HG02571 (cell line): ENCODE measurements at regions not wholly inside any gene's neighbourhood (a gene's known extent, or its start where the extent isn't known, plus 50 kb on each side); places are given as distances from the start of the nearest gene placed in this dataset.

Experiments
- ATAC-seq: cut with Tn5 transposase; IDR thresholded peaks from one replicate; pipeline ENCODE4 v1.9.1; 2021; ENCODE audit warnings: mild to moderate bottlenecking, moderate library complexity; ENCODE audit not compliant: unreplicated experiment

DNA sequence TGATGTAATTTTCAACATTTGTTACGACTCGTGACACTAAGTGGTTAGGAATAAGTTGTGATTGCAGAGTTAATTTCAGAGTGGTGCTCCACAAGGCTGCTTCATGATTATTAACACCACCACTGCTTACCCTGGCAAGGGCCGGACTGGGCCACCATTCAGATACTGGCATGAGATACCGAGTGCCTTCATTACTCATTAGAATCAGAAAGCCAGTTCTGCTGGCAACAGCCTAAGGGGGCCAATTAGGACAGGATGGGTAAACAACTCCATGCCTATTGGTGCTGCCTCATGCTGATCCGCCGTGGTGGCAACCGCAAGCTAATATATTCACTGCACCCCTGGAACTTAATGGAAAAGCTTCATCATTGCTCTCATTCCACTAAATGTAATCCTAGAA is 575.1 kb downstream of the EFNB2 start:
- no peak for ATAC-seq

DNA sequence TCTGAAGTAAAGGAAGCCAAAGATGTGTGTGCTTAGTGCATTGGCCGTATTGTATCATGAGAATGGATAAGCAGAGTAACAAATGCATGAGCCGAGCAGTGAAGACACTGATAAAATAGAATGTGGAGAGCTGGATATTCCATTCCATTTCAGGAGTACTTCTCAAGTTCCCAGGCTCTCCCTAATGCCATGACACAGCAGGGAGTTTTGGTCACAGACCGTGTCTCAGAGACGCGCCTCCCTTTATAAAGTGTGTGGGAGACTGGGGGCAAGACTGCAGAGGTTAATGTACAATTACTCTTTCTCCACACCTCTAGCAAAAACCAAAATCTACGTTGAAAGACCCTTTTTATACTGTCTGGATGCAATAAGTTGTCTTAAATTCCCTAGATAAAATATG is 575.6 kb downstream of the EFNB2 start:
- ATAC-seq, result no peak

DNA sequence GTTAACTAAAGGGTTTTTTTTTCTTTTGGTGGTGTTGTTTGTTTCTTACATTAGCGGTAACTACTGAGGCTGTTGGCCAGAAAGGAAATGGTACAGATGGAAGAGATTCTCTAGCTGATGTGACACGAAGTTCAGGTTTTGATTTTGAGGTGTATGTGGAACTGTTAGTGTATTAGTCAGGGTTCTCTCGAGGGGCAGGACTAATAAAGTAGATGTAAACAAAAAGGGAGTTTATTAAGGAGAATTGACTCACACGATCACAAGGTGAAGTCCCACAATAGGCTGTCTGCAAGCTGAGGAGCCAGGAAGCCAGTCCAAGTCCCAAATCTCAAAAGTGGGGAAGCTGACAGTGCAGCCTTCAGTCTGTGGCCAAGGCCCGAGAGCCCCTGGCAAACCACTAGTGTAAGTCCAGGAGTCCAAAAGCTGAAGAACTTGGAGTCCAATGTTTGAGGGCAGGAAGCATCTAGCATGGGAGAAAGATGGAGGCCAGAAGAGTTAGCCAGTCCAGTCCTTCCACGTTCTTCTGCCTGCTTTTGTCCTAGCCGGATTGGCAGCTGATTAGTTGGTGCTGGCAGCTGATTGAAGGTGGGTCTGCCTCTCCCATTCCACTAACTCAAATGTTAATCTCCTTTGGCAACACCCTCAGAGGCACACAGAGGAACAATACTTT is 577.6 kb downstream of the EFNB2 start:
- ATAC-seq, result no peak

DNA sequence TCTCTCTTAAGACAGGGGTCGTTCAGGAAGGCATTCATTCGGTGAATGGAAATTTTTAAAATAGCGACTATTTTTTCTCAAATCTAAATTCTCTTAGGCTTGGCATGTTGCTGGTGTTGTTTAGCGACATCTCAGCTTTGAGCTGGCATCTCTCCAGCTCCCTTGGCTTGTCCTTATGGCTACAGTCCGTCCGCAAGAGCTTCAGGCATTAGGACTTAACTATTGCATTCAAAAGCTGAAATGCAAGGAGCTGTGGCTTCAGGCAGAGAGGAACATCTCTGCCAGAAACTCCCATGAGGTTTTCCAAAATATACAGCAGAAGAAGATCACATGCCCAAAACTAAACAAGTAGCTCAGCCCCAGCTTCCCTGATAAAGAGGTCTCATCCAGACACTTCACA is 578.5 kb downstream of the EFNB2 start:
- no peak for ATAC-seq

DNA sequence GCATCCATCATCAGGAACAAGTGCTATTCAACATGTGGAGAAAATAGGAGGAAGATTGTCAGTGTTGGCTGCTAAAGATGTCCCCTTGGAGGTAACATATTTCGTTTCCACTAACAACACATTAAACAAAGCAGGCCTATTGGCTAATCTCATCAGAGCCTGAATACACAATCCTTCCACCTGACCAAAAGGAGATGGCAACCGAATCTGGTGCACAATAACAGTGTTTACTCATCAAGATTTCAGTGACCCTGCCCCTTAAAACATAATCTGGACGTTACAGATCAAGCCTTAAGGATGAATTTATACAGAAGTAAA is 582.5 kb downstream of the EFNB2 start:
- ATAC-seq, result no peak

DNA sequence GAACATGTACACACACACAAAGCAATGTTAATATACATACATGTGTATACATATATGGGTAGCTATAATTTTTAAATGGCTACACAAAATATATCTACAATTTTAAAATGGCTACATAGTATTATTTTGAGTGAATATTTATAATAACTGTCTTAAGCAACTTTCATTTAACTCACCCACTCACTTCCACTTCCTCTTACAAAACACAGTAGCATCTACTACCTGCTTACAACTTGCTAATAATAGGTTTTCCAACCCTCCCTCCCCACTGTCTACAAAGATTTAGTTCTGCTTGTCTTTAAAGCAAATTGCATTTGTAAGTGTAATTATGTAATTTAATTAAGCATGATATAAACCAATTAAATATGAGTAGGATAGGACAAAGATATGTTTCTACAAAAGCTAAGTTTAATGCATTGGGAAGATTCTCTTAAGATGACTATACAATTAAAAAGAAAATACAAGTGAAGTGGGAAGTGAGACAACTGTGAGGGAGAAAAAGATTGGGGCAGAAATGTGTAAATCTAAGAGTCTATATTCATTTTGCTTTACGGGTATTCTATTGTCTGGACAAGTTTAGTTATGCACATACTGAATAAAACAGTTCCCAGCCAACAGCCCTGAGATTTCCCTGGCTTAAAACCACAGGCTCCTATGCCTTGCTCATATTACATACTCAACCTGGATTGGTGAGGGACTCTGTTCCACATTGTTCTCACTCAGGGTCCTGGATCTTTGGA is 583.1 kb downstream of the EFNB2 start:
- ATAC-seq, result no peak

DNA sequence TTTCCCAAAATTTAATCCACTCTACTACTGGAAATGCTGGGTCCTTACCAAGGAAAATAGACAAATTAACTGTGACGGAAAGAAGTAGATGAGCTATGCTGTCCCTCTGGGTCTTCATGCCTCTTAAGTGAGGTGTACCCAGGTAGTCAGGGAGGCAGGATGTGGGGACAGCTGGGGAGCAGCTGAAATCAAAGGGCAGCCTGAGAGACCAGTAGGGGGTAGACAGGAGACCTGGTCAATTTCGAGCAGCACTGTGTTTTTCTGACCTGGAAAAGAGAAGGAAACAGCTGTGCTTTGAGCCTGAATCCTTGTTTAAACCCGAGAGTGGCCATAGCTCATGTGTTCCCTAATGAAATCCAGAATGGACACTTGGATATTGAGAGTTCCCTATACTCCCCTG is 587.3 kb downstream of the EFNB2 start:
- no peak for ATAC-seq

DNA sequence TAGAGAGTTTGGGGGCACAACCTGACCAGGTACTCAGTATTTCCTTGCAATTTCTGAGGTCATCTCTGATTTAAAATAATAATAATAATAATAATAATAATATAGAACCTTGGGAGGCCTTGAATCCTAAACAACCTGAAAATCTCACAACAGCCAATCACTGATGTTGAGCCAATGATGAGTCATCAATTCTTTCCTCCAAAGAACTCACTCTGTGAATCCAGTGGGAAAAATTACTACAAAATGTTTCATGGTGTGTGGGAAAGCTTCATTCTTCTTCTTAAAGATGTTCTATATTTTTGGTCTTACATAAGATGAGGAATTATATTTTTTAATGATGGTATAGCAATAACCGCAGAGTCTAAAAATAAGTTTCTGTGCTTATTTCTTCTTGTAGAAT is 594.6 kb downstream of the EFNB2 start:
- ATAC-seq, result no peak

DNA sequence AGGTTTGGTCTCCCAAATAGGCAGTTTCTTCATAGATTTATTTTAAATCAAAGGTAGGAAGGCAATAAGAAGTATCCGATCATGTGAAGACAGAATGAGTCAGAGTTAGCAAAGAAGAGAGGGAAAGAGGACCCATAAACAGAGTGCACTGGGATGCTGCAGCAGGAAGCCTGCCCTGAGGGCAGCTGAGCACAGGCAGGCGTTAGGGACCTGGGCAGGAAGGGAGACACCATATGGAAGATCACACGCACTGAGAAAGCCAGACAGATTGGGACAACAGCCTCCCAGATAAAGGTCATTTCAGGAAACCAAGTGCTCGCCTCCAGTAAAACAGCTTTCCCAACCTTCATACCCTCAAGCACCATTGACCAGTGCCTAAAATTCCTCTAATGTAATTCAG is 598.0 kb downstream of the EFNB2 start:
- ATAC-seq, result no peak

DNA sequence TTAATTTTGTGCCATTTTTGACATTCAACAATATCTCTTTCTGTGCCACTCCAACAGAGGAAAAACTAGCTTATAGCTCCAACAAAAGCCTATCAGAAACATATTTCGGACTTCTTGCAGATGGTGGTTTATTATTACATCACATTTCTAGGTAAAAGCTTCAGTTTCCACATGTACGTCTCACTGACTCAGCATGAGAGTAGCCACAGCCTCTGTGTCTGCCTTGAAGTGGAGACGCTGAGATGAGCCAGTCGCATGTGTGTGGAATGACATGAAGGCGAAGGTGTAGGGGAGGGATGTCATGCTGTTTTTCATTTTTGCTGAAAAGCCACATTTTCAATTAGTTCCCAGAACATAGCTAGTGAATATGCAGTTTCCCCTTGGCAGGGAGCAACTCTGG is 598.6 kb downstream of the EFNB2 start:
- ATAC-seq, result no peak

DNA sequence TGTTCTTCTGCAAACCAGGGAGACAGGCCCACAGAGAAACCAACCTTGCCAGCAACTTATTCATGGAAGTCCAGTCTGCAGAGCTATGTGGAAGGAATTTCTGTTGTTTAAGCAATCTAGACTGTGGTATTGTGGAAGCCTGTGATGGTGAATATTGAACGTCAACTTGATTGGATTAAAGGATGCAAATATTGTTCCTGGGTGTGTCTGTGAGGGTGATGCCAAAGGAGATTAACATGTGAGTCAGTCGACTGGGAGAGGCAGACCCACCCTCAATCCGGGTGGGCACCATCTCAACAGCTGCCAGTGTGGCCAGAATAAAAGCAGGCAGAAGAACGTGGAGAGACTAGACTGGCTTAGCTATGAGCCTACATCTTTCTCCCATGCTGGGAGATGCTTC is 606.0 kb downstream of the EFNB2 start:
- ATAC-seq, result no peak

DNA sequence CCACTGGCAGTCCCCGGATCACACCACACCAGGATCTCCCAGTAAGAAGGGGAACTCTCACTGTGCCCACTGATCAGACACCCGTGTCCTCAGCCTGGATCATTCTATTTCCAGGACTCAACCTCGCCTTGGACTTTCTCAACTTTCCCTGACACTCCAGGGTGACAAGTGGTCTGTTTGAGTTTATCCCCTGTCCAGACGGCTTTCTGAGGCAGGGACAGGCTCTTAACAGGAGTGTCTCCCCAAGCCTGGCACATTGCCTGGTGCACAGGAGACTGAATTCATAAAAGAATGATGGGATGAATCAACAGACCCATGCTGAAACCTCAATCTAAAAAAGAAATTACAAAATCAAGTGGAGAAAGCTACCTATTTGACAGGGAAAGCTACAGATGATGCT is 606.6 kb downstream of the EFNB2 start:
- no peak for ATAC-seq

DNA sequence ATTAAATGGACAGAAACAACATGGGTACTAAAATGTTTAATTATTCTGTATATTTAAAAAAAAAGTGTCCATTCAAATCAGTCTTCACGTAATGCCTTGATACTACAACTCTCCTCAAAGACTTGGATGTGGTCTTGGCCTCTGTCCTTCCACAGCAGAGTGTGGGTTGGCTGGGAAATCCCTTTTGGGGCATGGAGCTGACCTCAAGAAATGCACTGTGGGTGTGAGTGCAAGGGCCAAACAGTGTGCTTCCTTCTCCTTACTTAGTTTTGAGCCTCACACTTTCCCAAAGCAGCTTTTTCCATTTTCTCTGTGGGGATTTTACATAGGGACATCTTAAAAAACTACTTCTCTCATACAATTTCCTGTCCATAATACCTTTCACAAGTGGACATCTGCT is 607.4 kb downstream of the EFNB2 start:
- ATAC-seq, result no peak

DNA sequence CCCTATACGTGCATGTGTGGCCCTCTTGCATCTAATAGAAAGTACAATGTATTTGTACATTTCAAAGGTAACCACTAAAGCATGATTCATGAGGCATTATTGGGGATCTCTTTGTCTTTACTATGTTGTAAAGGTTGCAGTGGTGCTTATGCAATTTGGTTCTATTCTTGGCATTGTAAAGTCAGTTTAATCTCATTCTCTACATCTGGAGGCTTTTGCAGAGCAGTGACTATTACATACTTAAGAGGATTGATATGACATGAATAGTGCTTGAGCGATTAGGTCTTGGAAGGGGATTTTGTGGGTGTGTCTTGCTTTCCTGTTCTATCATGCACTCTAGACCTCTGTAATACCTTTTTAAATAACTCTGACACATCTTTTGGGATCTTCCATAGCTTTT is 610.0 kb downstream of the EFNB2 start:
- ATAC-seq, result no peak

DNA sequence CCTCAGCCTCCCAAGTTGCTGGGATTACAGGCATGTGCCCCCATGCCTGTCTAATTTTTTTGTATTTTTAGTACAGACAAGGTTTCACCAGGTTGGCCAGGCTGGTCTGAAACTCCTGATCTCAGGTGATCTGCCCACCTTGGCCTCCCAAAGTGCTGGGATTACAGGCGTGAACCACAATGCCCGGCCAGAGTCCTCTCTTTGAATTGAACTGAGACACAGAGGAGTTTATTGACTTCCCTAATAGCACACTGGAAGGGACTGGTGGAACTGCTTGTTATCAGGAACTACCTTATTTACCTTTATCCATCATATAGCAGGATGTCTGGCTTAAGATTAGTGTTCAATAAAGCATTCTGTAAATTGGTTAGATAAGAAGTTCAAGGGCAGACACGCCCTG is 613.8 kb downstream of the EFNB2 start:
- ATAC-seq, result no peak

DNA sequence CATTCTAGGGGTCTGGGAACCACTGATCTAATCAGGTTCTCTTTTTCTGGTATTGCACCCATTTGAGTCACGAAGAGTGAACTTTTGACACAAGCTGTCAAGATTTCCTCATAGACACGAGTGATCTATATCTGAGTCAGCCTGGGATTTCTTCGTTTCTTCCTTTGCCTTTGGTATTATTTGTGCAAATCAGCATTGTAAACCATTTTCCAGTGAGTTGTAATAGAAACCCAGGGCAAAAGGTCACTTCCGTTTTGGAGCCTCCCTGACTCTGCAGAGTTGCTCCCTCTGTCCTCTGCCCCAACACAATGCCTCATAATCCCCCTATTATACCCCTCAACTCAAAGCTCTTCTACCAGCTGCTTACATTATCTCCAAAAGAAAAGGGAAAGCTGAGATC is 615.1 kb downstream of the EFNB2 start:
- ATAC-seq, result no peak

DNA sequence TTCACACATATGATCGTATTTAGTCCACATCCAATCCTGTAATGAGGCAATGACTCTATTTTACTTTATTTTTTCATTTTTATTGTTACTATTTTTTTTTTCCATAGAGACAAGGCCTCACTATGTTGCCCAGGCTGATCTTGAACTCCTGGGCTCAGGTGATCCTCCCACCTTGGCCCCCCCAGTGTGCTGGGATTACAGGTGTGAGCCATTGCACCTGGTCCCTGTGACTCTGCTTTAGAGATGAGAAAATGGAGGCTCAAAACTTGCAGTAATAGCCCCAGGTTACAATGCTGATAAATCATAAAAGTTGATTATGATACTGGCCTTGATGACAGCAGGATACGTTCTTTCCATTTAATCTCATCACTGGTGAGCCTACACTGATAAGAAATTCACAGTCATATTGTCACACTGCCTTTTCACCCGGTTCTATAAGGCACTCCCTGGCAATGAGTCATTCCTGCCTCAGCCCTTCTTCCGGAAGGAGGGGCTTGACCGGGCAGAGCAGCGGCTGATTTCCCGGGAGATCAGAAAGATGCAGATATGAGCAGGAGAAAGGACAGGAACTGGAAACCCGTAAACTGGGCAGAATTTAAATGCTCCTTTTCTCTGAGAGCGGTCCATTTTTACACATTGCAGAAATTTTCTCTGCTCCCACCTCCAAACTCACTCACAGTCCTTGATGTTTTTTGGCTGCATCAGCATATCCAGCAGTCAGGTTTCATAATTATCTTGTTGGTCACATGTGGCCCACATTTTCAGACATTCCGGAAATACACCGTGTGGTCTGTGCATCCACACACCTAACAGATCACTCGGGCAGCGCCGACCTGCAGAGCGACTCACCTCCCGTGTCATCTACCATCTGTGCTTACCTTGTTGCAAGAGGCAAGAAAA is 616.4 kb downstream of the EFNB2 start:
- no peak for ATAC-seq

DNA sequence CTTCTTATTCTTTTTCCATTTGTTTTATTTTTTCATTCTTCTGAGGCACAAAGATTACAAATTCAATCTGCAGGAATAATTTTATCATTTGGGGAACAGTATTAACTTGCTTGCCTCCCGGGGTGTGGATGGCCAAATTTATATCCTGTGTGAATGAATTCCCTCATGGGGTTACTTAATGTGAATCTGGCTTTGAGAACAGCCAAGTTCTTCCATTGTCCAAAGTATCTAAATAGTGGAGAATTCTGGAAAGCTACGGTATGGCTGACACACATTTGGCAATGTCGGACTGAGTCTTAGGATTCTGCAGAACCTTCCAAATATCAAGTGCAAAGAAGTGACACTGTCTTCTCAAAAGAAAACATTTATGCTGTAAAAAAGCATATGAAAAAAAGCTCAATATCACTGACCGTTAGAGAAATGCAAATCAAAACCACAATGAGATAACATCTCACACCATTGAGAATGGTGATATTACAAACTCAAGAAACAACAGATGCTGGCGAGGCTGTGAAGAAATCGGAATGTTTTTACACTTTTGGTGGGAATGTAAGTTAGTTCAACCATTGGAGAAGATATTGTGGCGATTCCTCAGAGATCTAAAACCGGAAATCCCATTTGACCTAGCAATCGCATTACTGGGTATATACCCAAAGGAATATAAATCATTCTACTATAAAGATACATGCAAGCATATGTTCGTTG is 620.2 kb downstream of the EFNB2 start:
- no peak for ATAC-seq

DNA sequence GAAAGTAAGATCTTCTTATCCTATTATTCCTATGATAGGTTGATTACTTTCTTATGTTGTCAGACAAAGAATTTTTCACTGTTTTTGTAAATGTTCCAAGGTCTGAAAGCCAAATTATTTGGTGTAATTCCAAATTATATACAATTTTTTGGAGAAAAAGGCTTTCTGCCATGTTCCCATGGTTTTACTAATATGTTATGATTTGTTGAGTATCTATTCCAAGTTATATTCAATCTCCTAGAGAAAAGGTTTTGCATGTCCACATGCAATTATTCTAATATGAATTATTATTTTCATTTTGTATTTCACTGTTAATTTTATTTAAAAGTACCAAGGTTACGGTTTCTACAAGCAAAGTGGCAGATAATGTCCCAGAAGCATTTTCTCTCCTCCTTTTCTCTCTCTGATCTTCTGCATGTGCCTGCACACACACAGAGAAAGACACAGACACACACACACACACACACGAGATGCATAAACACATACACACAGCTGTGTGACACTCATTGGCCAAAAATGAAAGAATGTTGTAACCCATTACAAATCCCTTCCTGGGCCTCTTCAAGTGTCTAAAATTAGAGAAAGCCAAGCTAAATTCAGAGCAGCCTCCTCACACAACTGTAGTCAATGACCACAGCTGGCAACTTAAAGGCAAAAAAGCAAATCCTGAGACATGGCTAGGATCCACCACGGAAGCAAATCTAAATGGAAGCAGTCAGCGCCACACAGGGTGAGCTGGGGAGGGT is 621.0 kb downstream of the EFNB2 start:
- ATAC-seq, result no peak

DNA sequence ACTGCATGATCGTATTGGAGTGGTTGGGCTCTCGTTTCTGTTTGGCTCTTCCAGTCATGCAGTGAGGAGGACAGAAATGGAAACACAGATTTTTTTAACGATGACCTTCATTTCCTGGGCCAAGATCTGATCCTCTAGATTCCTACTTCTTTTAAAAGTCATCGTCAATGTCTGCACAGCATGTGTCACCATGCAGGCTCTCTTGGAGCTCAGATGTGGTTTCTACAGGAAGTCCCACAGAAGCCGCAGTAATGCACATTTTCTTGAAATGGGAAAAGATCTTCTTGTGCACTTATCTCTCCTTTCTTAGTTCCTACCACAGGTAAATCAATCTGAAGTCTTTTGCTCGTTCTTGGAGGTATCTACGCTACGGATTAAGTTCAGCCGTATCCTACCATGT is 626.9 kb downstream of the EFNB2 start:
- ATAC-seq, result no peak
